ENCODE measurements at regions not wholly inside any gene's neighbourhood (a gene's known extent, or its start where the extent isn't known, plus 50 kb on each side); places are given as distances from the start of the nearest gene placed in this dataset.
A peak's percentile ranks its signal among the peaks of the same experiment; 100 is the strongest.

- H3K36me3 ChIP-seq (ENCODE audit: control insufficient read depth, insufficient read depth, low read length): no peaks in the 10 kb centered on the region
- no peaks in the 10 kb centered on the region for H3K4me1 ChIP-seq (ENCODE audit: control insufficient read depth, insufficient read depth, low read length)
- H3K4me3 ChIP-seq (ENCODE audit: low read depth, low read length): no peak overlapping the region
- H3K9ac ChIP-seq (ENCODE audit: low read depth, low read length): no peak overlapping the region
- H3K9me3 ChIP-seq (ENCODE audit: control insufficient read depth, insufficient read depth, low read length): no peaks in the 10 kb centered on the region
- no peaks in the 10 kb centered on the region for H3K27me3 ChIP-seq (ENCODE audit: control insufficient read depth, insufficient read depth, low read length)
- no peak overlapping the region for H3K27ac ChIP-seq (ENCODE audit: low read depth, low read length)
Measured at GRCh38 chr18:66346833-66347588, 256.9 kb downstream of the CDH19 start.

GRCh38 chr18:66344227-66344626 is 259.7 kb downstream of the CDH19 start:
- Histone ChIP-seq H3K4me1 (ENCODE audit: control insufficient read depth, insufficient read depth, low read length) (no peaks in the 10 kb centered on the region), H3K9me3 (ENCODE audit: control insufficient read depth, insufficient read depth, low read length) (no peaks in the 10 kb centered on the region), H3K4me3 (ENCODE audit: low read depth, low read length) (no peak overlapping the region), H3K27ac (ENCODE audit: low read depth, low read length) (no peak overlapping the region), H3K36me3 (ENCODE audit: control insufficient read depth, insufficient read depth, low read length) (no peaks in the 10 kb centered on the region), H3K27me3 (ENCODE audit: control insufficient read depth, insufficient read depth, low read length) (no peaks in the 10 kb centered on the region), H3K9ac (ENCODE audit: low read depth, low read length) (no peak overlapping the region)

GRCh38 chr18:66342577-66342976 is 261.3 kb downstream of the CDH19 start:
- H3K27ac ChIP-seq (ENCODE audit: low read depth, low read length): no peak overlapping the region
- no peak overlapping the region for H3K9ac ChIP-seq (ENCODE audit: low read depth, low read length)
- no peaks in the 10 kb centered on the region for H3K9me3 ChIP-seq (ENCODE audit: control insufficient read depth, insufficient read depth, low read length)
- no peak overlapping the region for H3K4me3 ChIP-seq (ENCODE audit: low read depth, low read length)
- no peaks in the 10 kb centered on the region for H3K4me1 ChIP-seq (ENCODE audit: control insufficient read depth, insufficient read depth, low read length)
- H3K27me3 ChIP-seq (ENCODE audit: control insufficient read depth, insufficient read depth, low read length): no peaks in the 10 kb centered on the region
- H3K36me3 ChIP-seq (ENCODE audit: control insufficient read depth, insufficient read depth, low read length): no peaks in the 10 kb centered on the region

- no peak overlapping the region for H3K9ac ChIP-seq (ENCODE audit: low read depth, low read length)
Measured at GRCh38 chr18:66334534-66334933, 269.4 kb downstream of the CDH19 start.

GRCh38 chr18:66329716-66330115 is 274.2 kb downstream of the CDH19 start:
- Histone ChIP-seq H3K4me1 (ENCODE audit: control insufficient read depth, insufficient read depth, low read length) (peaks cover 19% of the 10 kb centered on the region), H3K27ac (ENCODE audit: low read depth, low read length) (no peak overlapping the region), H3K9me3 (ENCODE audit: control insufficient read depth, insufficient read depth, low read length) (no peaks in the 10 kb centered on the region), H3K9ac (ENCODE audit: low read depth, low read length) (no peak overlapping the region), H3K36me3 (ENCODE audit: control insufficient read depth, insufficient read depth, low read length) (no peaks in the 10 kb centered on the region), H3K4me3 (ENCODE audit: low read depth, low read length) (no peak overlapping the region), H3K27me3 (ENCODE audit: control insufficient read depth, insufficient read depth, low read length) (no peaks in the 10 kb centered on the region)

More at GRCh38 chr18:66334534-66334933, 269.4 kb downstream of the CDH19 start:
- Histone ChIP-seq H3K27ac (ENCODE audit: low read depth, low read length) (no peak overlapping the region), H3K4me3 (ENCODE audit: low read depth, low read length) (no peak overlapping the region), H3K27me3 (ENCODE audit: control insufficient read depth, insufficient read depth, low read length) (no peaks in the 10 kb centered on the region), H3K4me1 (ENCODE audit: control insufficient read depth, insufficient read depth, low read length) (no peaks in the 10 kb centered on the region), H3K9me3 (ENCODE audit: control insufficient read depth, insufficient read depth, low read length) (no peaks in the 10 kb centered on the region), H3K36me3 (ENCODE audit: control insufficient read depth, insufficient read depth, low read length) (no peaks in the 10 kb centered on the region)

GRCh38 chr18:66328296-66328878 is 275.5 kb downstream of the CDH19 start:
- H3K9me3 ChIP-seq (ENCODE audit: control insufficient read depth, insufficient read depth, low read length): no peaks in the 10 kb centered on the region
- H3K36me3 ChIP-seq (ENCODE audit: control insufficient read depth, insufficient read depth, low read length): no peaks in the 10 kb centered on the region
- H3K27me3 ChIP-seq (ENCODE audit: control insufficient read depth, insufficient read depth, low read length): no peaks in the 10 kb centered on the region
- H3K4me3 ChIP-seq (ENCODE audit: low read depth, low read length): no peak overlapping the region
- H3K9ac ChIP-seq (ENCODE audit: low read depth, low read length): no peak overlapping the region
- H3K4me1 ChIP-seq (ENCODE audit: control insufficient read depth, insufficient read depth, low read length): peaks cover 19% of the 10 kb centered on the region
- peak overlapping the region; percentile 18 for H3K27ac ChIP-seq (ENCODE audit: low read depth, low read length)

GRCh38 chr18:66325251-66325650 is 278.6 kb downstream of the CDH19 start:
- Histone ChIP-seq H3K27ac (ENCODE audit: low read depth, low read length) (no peak overlapping the region), H3K36me3 (ENCODE audit: control insufficient read depth, insufficient read depth, low read length) (no peaks in the 10 kb centered on the region)

GRCh38 chr18:66324616-66325015 is 279.3 kb downstream of the CDH19 start:
- Histone ChIP-seq H3K4me3 (ENCODE audit: low read depth, low read length) (no peak overlapping the region), H3K27ac (ENCODE audit: low read depth, low read length) (no peak overlapping the region)

More at GRCh38 chr18:66325251-66325650, 278.6 kb downstream of the CDH19 start:
- no peaks in the 10 kb centered on the region for H3K27me3 ChIP-seq (ENCODE audit: control insufficient read depth, insufficient read depth, low read length)
- H3K4me3 ChIP-seq (ENCODE audit: low read depth, low read length): no peak overlapping the region
- no peak overlapping the region for H3K9ac ChIP-seq (ENCODE audit: low read depth, low read length)
- no peaks in the 10 kb centered on the region for H3K9me3 ChIP-seq (ENCODE audit: control insufficient read depth, insufficient read depth, low read length)
- peaks cover 21% of the 10 kb centered on the region for H3K4me1 ChIP-seq (ENCODE audit: control insufficient read depth, insufficient read depth, low read length)

GRCh38 chr18:66317243-66318090 is 286.4 kb downstream of the CDH19 start:
- no peaks in the 10 kb centered on the region for H3K9me3 ChIP-seq (ENCODE audit: control insufficient read depth, insufficient read depth, low read length)
- no peaks in the 10 kb centered on the region for H3K36me3 ChIP-seq (ENCODE audit: control insufficient read depth, insufficient read depth, low read length)
- 0 out of 2 replicates have a peak overlapping the region, but pooled peaks have one; percentile 7 for H3K9ac ChIP-seq (ENCODE audit: low read depth, low read length)
- H3K27ac ChIP-seq (ENCODE audit: low read depth, low read length): peak overlapping the region; percentile 61
- peaks cover 23% of the 10 kb centered on the region for H3K4me1 ChIP-seq (ENCODE audit: control insufficient read depth, insufficient read depth, low read length)
- no peaks in the 10 kb centered on the region for H3K27me3 ChIP-seq (ENCODE audit: control insufficient read depth, insufficient read depth, low read length)
- H3K4me3 ChIP-seq (ENCODE audit: low read depth, low read length): no peak overlapping the region

More at GRCh38 chr18:66324616-66325015, 279.3 kb downstream of the CDH19 start:
- no peaks in the 10 kb centered on the region for H3K27me3 ChIP-seq (ENCODE audit: control insufficient read depth, insufficient read depth, low read length)
- H3K4me1 ChIP-seq (ENCODE audit: control insufficient read depth, insufficient read depth, low read length): peaks cover 25% of the 10 kb centered on the region
- H3K36me3 ChIP-seq (ENCODE audit: control insufficient read depth, insufficient read depth, low read length): no peaks in the 10 kb centered on the region
- no peak overlapping the region for H3K9ac ChIP-seq (ENCODE audit: low read depth, low read length)
- H3K9me3 ChIP-seq (ENCODE audit: control insufficient read depth, insufficient read depth, low read length): no peaks in the 10 kb centered on the region

GRCh38 chr18:66316701-66317100 is 287.2 kb downstream of the CDH19 start:
- Histone ChIP-seq H3K9ac (ENCODE audit: low read depth, low read length) (0 out of 2 replicates have a peak overlapping the region, but pooled peaks have one; percentile 7), H3K36me3 (ENCODE audit: control insufficient read depth, insufficient read depth, low read length) (no peaks in the 10 kb centered on the region), H3K27ac (ENCODE audit: low read depth, low read length) (peak overlapping the region; percentile 61), H3K9me3 (ENCODE audit: control insufficient read depth, insufficient read depth, low read length) (no peaks in the 10 kb centered on the region), H3K27me3 (ENCODE audit: control insufficient read depth, insufficient read depth, low read length) (no peaks in the 10 kb centered on the region), H3K4me3 (ENCODE audit: low read depth, low read length) (no peak overlapping the region), H3K4me1 (ENCODE audit: control insufficient read depth, insufficient read depth, low read length) (peaks cover 23% of the 10 kb centered on the region)
